Stomach (tissue), 8 donors: ENCODE measurements at regions not wholly inside any gene's neighbourhood (a gene's known extent, or its start where the extent isn't known, plus 50 kb on each side); places are given as distances from the start of the nearest gene placed in this dataset.

ENCODE experiments used
- DNase-seq, 2 donors: peaks; one replicate each; pipeline versions ENCODE4 v3.0.0 to v3.0.0-alpha.2; 2013 to 2019
- H3K27ac ChIP-seq, 5 donors: fragments of 200-600 bp in 4 of 5; sonication (generic) in 4 of 5; one replicate each; pipeline ENCODE4 v1.5.1; 2013 to 2019; ENCODE audit warnings: mild to moderate bottlenecking in 1 of 5, moderate library complexity in 1 of 5
- H3K27me3 ChIP-seq, 3 donors: fragments of 200-600 bp; sonication (generic); one replicate each; pipeline ENCODE4 v1.5.1; 2017 to 2019; ENCODE audit warnings: mixed run types in 1 of 3
- H3K36me3 ChIP-seq, 4 donors: fragments of 200-600 bp; sonication (generic); 1 replicate in 3 of 4; 2 replicates in 1 of 4; pipeline ENCODE4 v1.5.1; 2016 to 2019
- H3K4me1 ChIP-seq, 4 donors: fragments of 200-600 bp; sonication (generic); one replicate each; pipeline ENCODE4 v1.5.1; 2016 to 2019
- H3K4me3 ChIP-seq, 4 donors: fragments of 200-600 bp; sonication (generic) in 3 of 4; one replicate each; pipeline ENCODE4 v1.5.1; 2016 to 2019; ENCODE audit warnings: mild to moderate bottlenecking in 1 of 4
- H3K9me3 ChIP-seq, 4 donors: fragments of 200-600 bp; sonication (generic); one replicate each; pipeline ENCODE4 v1.5.1; 2016 to 2019
- CTCF ChIP-seq, 7 experiments: fragments of 450-650 bp in 4 of 7; fragments of 200-600 bp in 3 of 7; sonication (generic) in 3 of 7; IDR thresholded peaks; one replicate each; pipeline ENCODE4 v1.5.1; 2016 to 2019; ENCODE audit warnings: antibody characterized with exemption in 7 of 7, control low read depth in 2 of 7, mild to moderate bottlenecking in 1 of 7
- EP300 ChIP-seq: sonication (generic); formaldehyde crosslinking; IDR thresholded peaks from one replicate; pipeline ENCODE4 v1.6.1; 2017; ENCODE audit warnings: antibody characterized with exemption
- POLR2A ChIP-seq, 4 donors: fragments of 450-650 bp; IDR thresholded peaks; one replicate each; pipeline ENCODE4 v1.6.1; 2016; ENCODE audit warnings: antibody characterized with exemption in 4 of 4, control low read depth in 2 of 4, mild to moderate bottlenecking in 1 of 4, moderate library complexity in 1 of 4
- POLR2AphosphoS5 ChIP-seq, 3 donors: sonication (generic); formaldehyde crosslinking; IDR thresholded peaks; one replicate each; pipeline ENCODE4 v1.6.1; 2016; ENCODE audit warnings: antibody characterized with exemption in 3 of 3
- WGBS, 5 donors: extraction: QIAGEN DNeasy Blood & Tissue Kit in 3 of 5; methylation state at CpG; one replicate each; pipeline versions ENCODE4 v1.1.5 to v1.1.7; 2013 to 2018; 5-methylcytosine and 5-hydroxymethylcytosine counted together
- intact Hi-C: fragments of 100-400 bp; cut with DNase I; formaldehyde crosslinking; loops from one replicate; pipeline ENCODE4 v1.15.1; 2023; ENCODE audit warnings: low total_unique reads
- donor health status: healthy with polysubstance abuse.
- donor health status: Bipolar disorder and iron deficiency.
- donor health status: healthy.

GRCh38 chr7:137086896-137087295 is 218.4 kb downstream of the CHRM2 start:
- no peaks in the 10 kb centered on the region for H3K27me3 ChIP-seq
- no peak for TF ChIP-seq POLR2AphosphoS5 (IDR thresholded peaks at IDR 0.05)
- TF ChIP-seq POLR2A (IDR thresholded peaks at IDR 0.05), result no peak
- TF ChIP-seq CTCF (IDR thresholded peaks at IDR 0.05), result no peak
- TF ChIP-seq EP300, result no peak
- H3K36me3 ChIP-seq, result no peaks in the 10 kb centered on the region
- no peaks in the 10 kb centered on the region for H3K9me3 ChIP-seq
- 88 to 95% (median 93%) methylated on average over 3 of the region's 3 CpGs for WGBS, 5 donors
- intact Hi-C loops, result no loop called here
- no peak for DNase-seq
- peaks cover 0 to 20% (median 4%) of the 10 kb centered on the region in 4 donors for H3K4me1 ChIP-seq
- H3K4me3 ChIP-seq, result no peak overlapping the region
- H3K27ac ChIP-seq, result no peak overlapping the region

- 50 to 70% (median 59%) methylated on average over 5 of the region's 5 CpGs for WGBS, 5 donors
- H3K27ac ChIP-seq, result no peak overlapping the region
- DNase-seq, result peak in 1 of 2 donors; percentile 9
- H3K4me1 ChIP-seq, result peaks cover 0 to 35% (median 11%) of the 10 kb centered on the region in 4 donors
- no peaks in the 10 kb centered on the region for H3K27me3 ChIP-seq
- no peak for TF ChIP-seq POLR2AphosphoS5 (IDR thresholded peaks at IDR 0.05)
- TF ChIP-seq EP300, result no peak
- TF ChIP-seq CTCF (IDR thresholded peaks at IDR 0.05), result no peak
- no peak for TF ChIP-seq POLR2A (IDR thresholded peaks at IDR 0.05)
- no peak overlapping the region for H3K4me3 ChIP-seq
- H3K9me3 ChIP-seq, result no peaks in the 10 kb centered on the region
- intact Hi-C loops, result no loop called here
- H3K36me3 ChIP-seq, result no peaks in the 10 kb centered on the region
Observed at GRCh38 chr7:137084607-137085380, 216.3 kb downstream of the CHRM2 start.

- intact Hi-C loops, result no loop called here
- H3K4me1 ChIP-seq, result peaks cover 0 to 35% (median 11%) of the 10 kb centered on the region in 4 donors
- H3K4me3 ChIP-seq, result no peak overlapping the region
- no peaks in the 10 kb centered on the region for H3K36me3 ChIP-seq
- DNase-seq, result no peak
- no peak for TF ChIP-seq POLR2AphosphoS5 (IDR thresholded peaks at IDR 0.05)
- no peak for TF ChIP-seq EP300
- TF ChIP-seq CTCF (IDR thresholded peaks at IDR 0.05), result no peak
- no peak for TF ChIP-seq POLR2A (IDR thresholded peaks at IDR 0.05)
- no peaks in the 10 kb centered on the region for H3K27me3 ChIP-seq
- no peaks in the 10 kb centered on the region for H3K9me3 ChIP-seq
- no peak overlapping the region for H3K27ac ChIP-seq
Observed at GRCh38 chr7:137082391-137082790, 213.9 kb downstream of the CHRM2 start.

- Histone ChIP-seq H3K4me3 (no peak overlapping the region), H3K4me1 (peaks cover 0 to 35% (median 11%) of the 10 kb centered on the region in 4 donors), H3K9me3 (no peaks in the 10 kb centered on the region), H3K27ac (peak overlapping the region in 1 of 5 donors; percentile 24), H3K27me3 (no peaks in the 10 kb centered on the region), H3K36me3 (no peaks in the 10 kb centered on the region)
- WGBS, 5 donors, result 35 to 48% (median 41%) methylated on average over 2 of the region's 2 CpGs
- DNase-seq, result peak; percentile 36 to 77
- intact Hi-C loops, result no loop called here
- TF ChIP-seq POLR2AphosphoS5 (IDR thresholded peaks at IDR 0.05) (peak; percentile 61 to 83 (median 78)), EP300 (no peak)
Observed at GRCh38 chr7:137081321-137082093, 213.1 kb downstream of the CHRM2 start.
